Endodermal cell (in vitro differentiated cells): ENCODE measurements at regions not wholly inside any gene's neighbourhood (a gene's known extent, or its start where the extent isn't known, plus 50 kb on each side); places are given as distances from the start of the nearest gene placed in this dataset.

Experiments
- DNase-seq: peaks from one replicate; pipeline ENCODE4 v3.0.0-alpha.2; 2017
- H3K27ac ChIP-seq: 2 replicates; pipeline ENCODE4 v1.5.1; 2013; ENCODE audit warnings: mild to moderate bottlenecking, low read depth, low read length, moderate library complexity
- H3K27me3 ChIP-seq: 2 replicates; pipeline ENCODE4 v1.6.1; 2013; ENCODE audit warnings: mild to moderate bottlenecking, low read length, moderate library complexity; ENCODE audit not compliant: insufficient read depth, control insufficient read depth, poor library complexity, severe bottlenecking
- H3K36me3 ChIP-seq: 2 replicates; pipeline ENCODE4 v1.7.0; 2013; ENCODE audit warnings: mild to moderate bottlenecking, low read length, moderate library complexity; ENCODE audit not compliant: control insufficient read depth, insufficient read depth
- H3K4me1 ChIP-seq: one replicate; pipeline ENCODE4 v1.7.0; 2013; ENCODE audit warnings: low read length; ENCODE audit not compliant: control insufficient read depth, insufficient read depth
- H3K4me3 ChIP-seq: 2 replicates; pipeline ENCODE4 v1.5.1; 2013; ENCODE audit warnings: mild to moderate bottlenecking, low read length, moderate library complexity
- H3K9ac ChIP-seq: 2 replicates; pipeline ENCODE4 v1.6.1; 2013; ENCODE audit warnings: mild to moderate bottlenecking, low read length, moderate library complexity; ENCODE audit not compliant: poor library complexity, severe bottlenecking; ENCODE audit errors: extremely low read depth
- H3K9me3 ChIP-seq: 2 replicates; pipeline ENCODE4 v1.6.1; 2013; ENCODE audit warnings: mild to moderate bottlenecking, low read length, moderate library complexity; ENCODE audit not compliant: control insufficient read depth
- H3K27ac Mint-ChIP-seq: 2 replicates; pipeline ENCODE4 v1.8.0; 2020; ENCODE audit warnings: mixed read lengths
- H3K27me3 Mint-ChIP-seq: 2 replicates; pipeline ENCODE4 v1.8.0; 2021; ENCODE audit warnings: mild to moderate bottlenecking, mixed read lengths; ENCODE audit not compliant: insufficient read depth
- H3K36me3 Mint-ChIP-seq: 2 replicates; pipeline ENCODE4 v1.8.0; 2020; ENCODE audit warnings: low read depth, mixed read lengths
- H3K4me1 Mint-ChIP-seq: 2 replicates; pipeline ENCODE4 v1.8.0; 2020; ENCODE audit warnings: mixed read lengths
- H3K4me3 Mint-ChIP-seq: 2 replicates; pipeline ENCODE4 v1.8.0; 2020; ENCODE audit warnings: mild to moderate bottlenecking, moderate library complexity, mixed read lengths
- H3K9me3 Mint-ChIP-seq: 2 replicates; pipeline ENCODE4 v1.8.0; 2020; ENCODE audit warnings: mild to moderate bottlenecking, mixed read lengths
- WGBS, 2 experiments: methylation state at CpG; one replicate each; pipeline versions ENCODE4 v1.1.5 to v1.1.7; 2013; ENCODE audit warnings: missing lambda C conversion rate in 2 of 2, mixed read lengths in 1 of 2; ENCODE audit not compliant: insufficient coverage in 1 of 2, insufficient read length in 1 of 2; 5-methylcytosine and 5-hydroxymethylcytosine counted together
- TF ChIP-seq, protein P1 (sequence below): fragments of 200-600 bp; sonication (generic); conservative IDR thresholded peaks from 2 replicates; pipeline ENCODE4 v1.5.0; 2021; ENCODE audit warnings: antibody characterized with exemption, mild to moderate bottlenecking

DNA sequence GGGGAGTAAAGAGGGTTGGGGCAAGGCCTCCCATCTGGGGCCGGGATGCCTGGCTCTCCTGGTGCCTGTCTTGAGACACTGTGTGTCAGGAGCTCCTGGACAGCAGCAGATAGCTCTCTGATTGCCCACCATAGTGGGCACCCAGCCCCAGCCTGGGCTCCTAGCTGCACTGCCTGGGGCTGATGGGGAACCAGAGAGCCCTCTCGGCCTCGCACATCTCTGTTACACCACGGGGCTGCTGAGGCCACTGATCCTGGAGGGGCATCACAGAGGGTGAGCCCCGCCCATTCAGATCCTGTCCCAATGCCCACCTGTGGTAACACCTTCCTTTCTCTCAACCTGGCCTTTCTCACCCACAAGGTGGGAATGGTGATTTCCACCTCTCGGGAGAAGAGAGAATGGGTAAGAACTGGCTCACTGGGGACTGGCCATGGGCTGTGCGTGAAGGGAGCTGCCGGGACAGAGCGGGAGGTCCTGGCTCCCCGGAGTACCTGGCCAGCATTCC, 135.9 kb downstream of the URI1 start:
- Histone ChIP-seq H3K27ac (no peak overlapping the region), H3K4me1 (no peaks in the 10 kb centered on the region), H3K9ac (no peak overlapping the region), H3K4me3 (no peak overlapping the region), H3K9me3 (no peaks in the 10 kb centered on the region), H3K36me3 (no peaks in the 10 kb centered on the region), H3K27me3 (no peaks in the 10 kb centered on the region)
- Mint-ChIP-seq H3K27me3 (peaks cover 3% of the 10 kb centered on the region), H3K4me3 (no peak overlapping the region), H3K9me3 (no peaks in the 10 kb centered on the region), H3K27ac (no peak overlapping the region), H3K36me3 (no peaks in the 10 kb centered on the region), H3K4me1 (no peaks in the 10 kb centered on the region)
- TF ChIP-seq, protein P1, sequence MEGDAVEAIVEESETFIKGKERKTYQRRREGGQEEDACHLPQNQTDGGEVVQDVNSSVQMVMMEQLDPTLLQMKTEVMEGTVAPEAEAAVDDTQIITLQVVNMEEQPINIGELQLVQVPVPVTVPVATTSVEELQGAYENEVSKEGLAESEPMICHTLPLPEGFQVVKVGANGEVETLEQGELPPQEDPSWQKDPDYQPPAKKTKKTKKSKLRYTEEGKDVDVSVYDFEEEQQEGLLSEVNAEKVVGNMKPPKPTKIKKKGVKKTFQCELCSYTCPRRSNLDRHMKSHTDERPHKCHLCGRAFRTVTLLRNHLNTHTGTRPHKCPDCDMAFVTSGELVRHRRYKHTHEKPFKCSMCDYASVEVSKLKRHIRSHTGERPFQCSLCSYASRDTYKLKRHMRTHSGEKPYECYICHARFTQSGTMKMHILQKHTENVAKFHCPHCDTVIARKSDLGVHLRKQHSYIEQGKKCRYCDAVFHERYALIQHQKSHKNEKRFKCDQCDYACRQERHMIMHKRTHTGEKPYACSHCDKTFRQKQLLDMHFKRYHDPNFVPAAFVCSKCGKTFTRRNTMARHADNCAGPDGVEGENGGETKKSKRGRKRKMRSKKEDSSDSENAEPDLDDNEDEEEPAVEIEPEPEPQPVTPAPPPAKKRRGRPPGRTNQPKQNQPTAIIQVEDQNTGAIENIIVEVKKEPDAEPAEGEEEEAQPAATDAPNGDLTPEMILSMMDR, result no peak
- 80 to 87% methylated on average over 1 to 10 of the region's 10 CpGs for WGBS, 2 experiments
- no peak for DNase-seq

DNA sequence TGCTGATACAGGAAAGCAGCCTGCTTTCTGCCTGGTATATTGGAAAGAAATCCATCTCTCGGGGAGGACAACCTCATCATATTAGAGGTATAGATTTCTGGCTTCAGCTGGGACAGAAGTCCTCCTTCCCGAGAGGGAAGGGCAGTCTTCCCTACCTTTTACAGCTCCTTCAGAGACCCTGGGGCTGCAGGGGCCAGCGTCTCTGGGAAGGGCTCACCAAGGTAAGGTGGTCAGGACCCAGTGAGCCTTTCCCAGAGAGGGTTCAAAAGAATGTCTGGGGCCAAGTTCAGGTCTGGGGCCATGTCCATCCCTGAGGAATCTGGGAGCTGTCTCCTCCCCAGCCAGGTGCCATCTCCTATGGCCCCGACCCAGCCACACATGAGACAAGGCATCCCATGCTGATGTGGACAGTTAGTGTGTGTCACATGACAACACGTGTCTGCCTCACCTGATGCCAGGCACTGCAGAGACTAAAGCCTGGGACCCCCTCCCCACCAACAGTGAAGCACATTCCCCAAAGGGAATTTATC, 136.4 kb downstream of the URI1 start:
- no peak for DNase-seq
- Histone ChIP-seq H3K9me3 (no peaks in the 10 kb centered on the region), H3K9ac (no peak overlapping the region), H3K4me1 (no peaks in the 10 kb centered on the region), H3K27ac (no peak overlapping the region), H3K4me3 (no peak overlapping the region), H3K27me3 (no peaks in the 10 kb centered on the region), H3K36me3 (no peaks in the 10 kb centered on the region)
- H3K4me3 Mint-ChIP-seq, result no peak overlapping the region
- WGBS, 2 experiments, result 84 to 93% methylated on average over 3 to 5 of the region's 5 CpGs
- no peak overlapping the region for H3K27ac Mint-ChIP-seq
- no peaks in the 10 kb centered on the region for H3K9me3 Mint-ChIP-seq
- H3K36me3 Mint-ChIP-seq, result no peaks in the 10 kb centered on the region
- H3K4me1 Mint-ChIP-seq, result no peaks in the 10 kb centered on the region
- TF ChIP-seq, protein P1, result no peak
- H3K27me3 Mint-ChIP-seq, result peaks cover 3% of the 10 kb centered on the region

DNA sequence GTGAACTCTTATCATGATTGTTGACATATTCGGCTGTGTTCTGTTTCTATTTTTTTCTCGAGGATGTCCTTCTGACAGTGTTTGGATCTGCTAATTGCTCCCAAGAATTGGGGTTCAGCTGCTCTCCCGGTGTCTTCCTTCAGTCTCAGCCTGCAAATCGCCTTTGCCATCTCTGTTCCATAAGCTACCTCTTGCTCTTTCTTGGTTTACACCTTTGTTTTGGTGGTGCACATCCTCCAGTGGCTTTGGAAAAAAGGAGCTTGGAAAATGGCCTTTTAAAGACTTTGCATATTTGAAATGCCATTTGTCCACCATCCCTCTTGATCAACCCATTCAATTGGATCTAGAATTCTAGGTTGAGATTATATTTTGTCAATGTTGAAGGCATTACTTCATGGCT, 137.2 kb downstream of the URI1 start:
- Mint-ChIP-seq H3K4me1 (no peaks in the 10 kb centered on the region), H3K4me3 (no peak overlapping the region), H3K27me3 (peaks cover 3% of the 10 kb centered on the region), H3K36me3 (no peaks in the 10 kb centered on the region), H3K27ac (no peak overlapping the region), H3K9me3 (no peaks in the 10 kb centered on the region)
- TF ChIP-seq, protein P1, result no peak
- no peaks in the 10 kb centered on the region for H3K9me3 ChIP-seq
- no peak overlapping the region for H3K27ac ChIP-seq
- DNase-seq, result no peak
- H3K36me3 ChIP-seq, result no peaks in the 10 kb centered on the region
- 94 to 96% methylated on average over 4 of the region's 4 CpGs for WGBS, 2 experiments
- H3K4me3 ChIP-seq, result no peak overlapping the region
- H3K4me1 ChIP-seq, result no peaks in the 10 kb centered on the region
- H3K27me3 ChIP-seq, result no peaks in the 10 kb centered on the region
- no peak overlapping the region for H3K9ac ChIP-seq
